ENCODE measurements at regions not wholly inside any gene's neighbourhood (a gene's known extent, or its start where the extent isn't known, plus 50 kb on each side); places are given as distances from the start of the nearest gene placed in this dataset.

GRCh38 chr3:159266779-159267178 is 464.9 kb downstream of the MFSD1 start:
- no peak for TF ChIP-seq POLR2A (IDR thresholded peaks at IDR 0.05; ENCODE audit: low read depth, low read length)
- no peak for TF ChIP-seq POLR2AphosphoS5 (IDR thresholded peaks at IDR 0.05; ENCODE audit: low read depth, low read length)

All from GM12892 (cell line).